Type B pancreatic cell (in vitro differentiated cells): ENCODE measurements at regions not wholly inside any gene's neighbourhood (a gene's known extent, or its start where the extent isn't known, plus 50 kb on each side); places are given as distances from the start of the nearest gene placed in this dataset.
A peak's percentile ranks its signal among the peaks of the same experiment; 100 is the strongest.
"Not testable (repeated sequence)": the region's sequence is repeated elsewhere in the genome, so short reads cannot be mapped to it uniquely, and the experiment has no call there.

Source experiments
- DNase-seq: peaks from one replicate; pipeline ENCODE4 v3.0.0; 2021; ENCODE audit warnings: mixed read lengths; ENCODE audit not compliant: unreplicated experiment; ENCODE audit errors: extremely low spot score
- H3K27ac Mint-ChIP-seq: 2 replicates; pipeline ENCODE4 v1.8.0; 2021; ENCODE audit warnings: mild to moderate bottlenecking, mixed read lengths
- H3K27me3 Mint-ChIP-seq: 2 replicates; pipeline ENCODE4 v1.8.0; 2021; ENCODE audit warnings: mixed read lengths
- H3K36me3 Mint-ChIP-seq: 2 replicates; pipeline ENCODE4 v1.8.0; 2021; ENCODE audit warnings: mixed read lengths
- H3K4me1 Mint-ChIP-seq: one replicate; pipeline ENCODE4 v1.8.0; 2021; ENCODE audit warnings: mixed read lengths; ENCODE audit not compliant: unreplicated experiment
- H3K4me3 Mint-ChIP-seq: 2 replicates; pipeline ENCODE4 v1.8.0; 2021; ENCODE audit warnings: mild to moderate bottlenecking, mixed read lengths
- H3K9me3 Mint-ChIP-seq: 2 replicates; pipeline ENCODE4 v1.8.0; 2021; ENCODE audit warnings: mixed read lengths
- CTCF ChIP-seq: fragments of 200-600 bp; sonication (generic); conservative IDR thresholded peaks from 2 replicates; pipeline ENCODE4 v1.5.0; 2021; ENCODE audit warnings: antibody characterized with exemption, mild to moderate bottlenecking

GRCh38 chr3:125901473-125901872, 67.5 kb upstream of the ROPN1B start:
- H3K36me3 Mint-ChIP-seq = peaks cover 24% of the 10 kb centered on the region
- H3K9me3 Mint-ChIP-seq, H3K4me1 Mint-ChIP-seq, H3K4me3 Mint-ChIP-seq, H3K27me3 Mint-ChIP-seq, H3K27ac Mint-ChIP-seq, DNase-seq: not testable (repeated sequence)

GRCh38 chr3:125903780-125904455, 65.1 kb upstream of the ROPN1B start:
- DNase-seq, H3K27ac Mint-ChIP-seq, H3K27me3 Mint-ChIP-seq, H3K4me1 Mint-ChIP-seq, H3K4me3 Mint-ChIP-seq, H3K9me3 Mint-ChIP-seq: not testable (repeated sequence)
- H3K36me3 Mint-ChIP-seq = peaks cover 23% of the 10 kb centered on the region

DNA sequence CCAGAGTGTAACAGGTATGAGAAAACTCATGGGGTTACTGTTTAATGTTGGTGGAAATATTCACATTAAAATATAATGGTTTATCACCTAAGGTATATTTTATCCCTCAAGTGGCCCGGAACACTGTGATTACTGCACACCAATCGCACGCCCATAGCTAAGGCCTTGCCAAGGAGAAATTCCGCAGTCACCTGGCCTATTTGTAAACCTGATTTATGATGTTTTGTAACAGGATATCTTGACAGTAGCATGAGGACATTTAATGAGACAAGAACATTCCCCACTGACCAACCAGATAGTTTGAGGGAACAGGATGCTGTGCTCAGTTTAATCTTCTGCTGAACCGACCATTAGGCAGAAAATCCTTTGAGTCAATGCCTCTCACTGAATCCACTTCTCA, 61.7 kb upstream of the ROPN1B start:
- Mint-ChIP-seq H3K36me3 (peaks cover 14% of the 10 kb centered on the region), H3K4me1 (peaks cover 13% of the 10 kb centered on the region)
- not testable (repeated sequence) for H3K4me3 Mint-ChIP-seq, H3K9me3 Mint-ChIP-seq, H3K27me3 Mint-ChIP-seq, DNase-seq, H3K27ac Mint-ChIP-seq

- H3K27ac Mint-ChIP-seq, H3K36me3 Mint-ChIP-seq, H3K27me3 Mint-ChIP-seq, H3K4me3 Mint-ChIP-seq, DNase-seq, H3K9me3 Mint-ChIP-seq: not testable (repeated sequence)
- peaks cover 34% of the 10 kb centered on the region for H3K4me1 Mint-ChIP-seq
Observed at GRCh38 chr3:125910851-125911250, 58.1 kb upstream of the ROPN1B start.

GRCh38 chr3:125914608-125915436, 54.2 kb upstream of the ROPN1B start:
- H3K27ac Mint-ChIP-seq = peak overlapping the region; percentile 87
- H3K4me3 Mint-ChIP-seq = peak overlapping the region; percentile 90
- H3K9me3 Mint-ChIP-seq, H3K27me3 Mint-ChIP-seq, DNase-seq, H3K36me3 Mint-ChIP-seq: not testable (repeated sequence)
- H3K4me1 Mint-ChIP-seq = peaks cover 32% of the 10 kb centered on the region

DNA sequence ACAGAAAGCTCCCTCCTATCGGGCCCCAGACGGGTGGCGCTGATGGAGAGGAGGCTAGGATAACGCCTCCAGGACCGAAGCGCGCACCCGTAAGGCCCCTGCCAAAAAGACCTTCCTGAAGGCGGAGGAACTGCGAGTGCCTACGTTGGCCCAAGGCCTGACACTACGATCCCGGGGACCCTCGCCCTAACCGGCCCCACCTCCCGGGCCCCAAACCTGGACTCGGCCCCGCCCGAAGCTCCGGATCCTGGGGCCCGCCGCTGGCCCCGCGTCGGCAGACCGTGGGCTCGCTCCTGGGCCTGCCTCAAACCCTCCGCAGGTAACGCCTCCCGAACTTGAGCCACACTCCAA, 53.6 kb upstream of the ROPN1B start:
- H3K27ac Mint-ChIP-seq = peak overlapping the region; percentile 87
- not testable (repeated sequence) for DNase-seq

DNA sequence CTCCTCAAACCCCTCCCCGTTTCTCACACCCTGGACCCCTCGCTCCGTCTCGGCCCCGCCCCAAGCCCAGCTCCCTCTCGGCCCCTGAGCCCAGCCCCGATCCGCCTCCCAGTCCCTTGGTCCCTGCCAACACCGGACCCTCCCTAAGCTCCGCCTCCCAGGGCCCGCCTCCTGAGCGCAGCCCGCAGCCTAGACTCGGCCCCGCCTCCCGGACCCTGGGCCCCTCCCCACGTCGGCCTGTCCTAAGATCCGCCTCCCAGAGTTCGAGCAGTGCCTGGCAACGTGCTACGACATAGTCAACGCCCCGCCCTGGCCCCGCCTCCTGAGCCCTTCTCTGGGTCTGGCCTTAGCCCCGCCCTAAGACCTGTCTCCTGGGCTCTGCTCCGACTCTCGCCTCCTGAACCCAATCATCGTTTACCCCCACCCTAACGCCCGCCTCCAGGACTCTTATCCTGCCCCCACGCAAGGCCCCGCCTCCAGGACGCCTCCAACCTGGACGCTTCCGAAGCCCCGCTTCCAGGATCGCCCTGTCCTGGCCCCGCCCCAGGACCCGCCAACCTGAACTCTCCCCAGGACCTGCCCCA, 53.1 kb upstream of the ROPN1B start:
- peak; percentile 99 for DNase-seq
- H3K36me3 Mint-ChIP-seq, H3K27me3 Mint-ChIP-seq, H3K9me3 Mint-ChIP-seq: not testable (repeated sequence)
- H3K27ac Mint-ChIP-seq = peak overlapping the region; percentile 85
- peak overlapping the region; percentile 90 for H3K4me3 Mint-ChIP-seq
- peaks cover 25% of the 10 kb centered on the region for H3K4me1 Mint-ChIP-seq

More for the DNA sequence above, 53.6 kb upstream of the ROPN1B start:
- not testable (repeated sequence) for H3K36me3 Mint-ChIP-seq, H3K27me3 Mint-ChIP-seq, H3K9me3 Mint-ChIP-seq
- Mint-ChIP-seq H3K4me1 (peaks cover 30% of the 10 kb centered on the region), H3K4me3 (peak overlapping the region; percentile 90)

GRCh38 chr3:125916376-125916978, 52.5 kb upstream of the ROPN1B start:
- H3K36me3 Mint-ChIP-seq = peaks cover 5% of the 10 kb centered on the region
- peaks cover 25% of the 10 kb centered on the region for H3K4me1 Mint-ChIP-seq
- H3K27me3 Mint-ChIP-seq = no peaks in the 10 kb centered on the region
- peak overlapping the region; percentile 90 for H3K4me3 Mint-ChIP-seq
- peak; percentile 96 for DNase-seq
- peak overlapping the region; percentile 85 for H3K27ac Mint-ChIP-seq
- TF ChIP-seq CTCF = no peak
- no peaks in the 10 kb centered on the region for H3K9me3 Mint-ChIP-seq

DNA sequence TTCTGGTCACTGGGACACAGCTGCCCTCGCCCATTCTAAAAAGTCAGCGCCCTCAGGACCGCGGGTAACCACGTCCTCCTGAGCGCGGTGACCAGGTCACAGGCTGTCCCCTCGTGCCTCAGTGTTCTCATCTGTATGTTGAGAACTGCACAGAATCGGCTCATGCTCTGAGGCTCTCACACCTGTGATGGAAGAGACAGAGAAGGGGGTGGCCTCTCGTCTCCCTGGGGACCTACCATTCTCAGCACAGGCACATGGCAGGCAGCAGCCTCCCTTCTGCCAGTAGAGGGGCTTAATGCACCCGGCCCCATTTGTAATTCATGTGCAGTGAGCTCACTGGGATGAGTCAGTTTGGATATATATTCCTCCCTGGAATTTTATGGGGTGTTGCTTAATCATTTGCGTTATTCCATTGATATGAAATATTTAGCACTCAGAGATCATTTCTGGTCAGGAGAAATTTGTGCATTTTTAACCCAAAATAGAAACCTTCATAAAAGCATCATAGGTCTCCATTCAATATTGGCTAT, 51.9 kb upstream of the ROPN1B start:
- peaks cover 25% of the 10 kb centered on the region for H3K4me1 Mint-ChIP-seq
- H3K36me3 Mint-ChIP-seq, DNase-seq, H3K9me3 Mint-ChIP-seq, H3K27me3 Mint-ChIP-seq: not testable (repeated sequence)
- peak overlapping the region; percentile 85 for H3K27ac Mint-ChIP-seq
- H3K4me3 Mint-ChIP-seq = peak overlapping the region; percentile 90

DNA sequence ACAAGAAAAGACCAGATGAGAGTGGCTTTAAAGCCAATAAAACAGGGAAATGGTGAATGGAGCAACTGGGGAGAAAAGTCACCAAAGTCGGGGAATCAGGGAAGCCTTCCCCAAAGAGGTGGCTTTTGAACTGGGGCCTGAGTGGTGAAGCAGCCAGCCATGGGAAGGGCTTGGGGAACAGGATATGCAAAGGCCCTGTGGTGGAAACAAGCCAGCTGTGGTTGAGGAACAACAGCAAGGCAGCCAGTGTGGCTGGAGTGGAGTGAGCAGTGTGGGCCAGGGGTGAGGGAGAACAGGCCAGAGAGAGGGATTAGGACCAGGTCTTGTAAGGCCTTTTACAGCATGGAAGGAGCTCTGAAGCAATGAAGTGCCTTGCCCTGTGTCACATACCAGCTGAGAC, 51.0 kb upstream of the ROPN1B start:
- not testable (repeated sequence) for H3K27ac Mint-ChIP-seq, H3K36me3 Mint-ChIP-seq, H3K9me3 Mint-ChIP-seq, H3K4me3 Mint-ChIP-seq, H3K27me3 Mint-ChIP-seq
- DNase-seq = peak; percentile 22
- peaks cover 17% of the 10 kb centered on the region for H3K4me1 Mint-ChIP-seq

- H3K4me3 Mint-ChIP-seq, H3K36me3 Mint-ChIP-seq, H3K9me3 Mint-ChIP-seq, H3K27ac Mint-ChIP-seq, H3K27me3 Mint-ChIP-seq: not testable (repeated sequence)
- peak; percentile 3 for DNase-seq
- peaks cover 14% of the 10 kb centered on the region for H3K4me1 Mint-ChIP-seq
Observed at GRCh38 chr3:125918451-125918850, 50.5 kb upstream of the ROPN1B start.

- H3K27ac Mint-ChIP-seq = not testable (repeated sequence)
Observed at GRCh38 chr3:125918866-125919265, 50.1 kb upstream of the ROPN1B start.

More at GRCh38 chr3:125918866-125919265, 50.1 kb upstream of the ROPN1B start:
- H3K4me3 Mint-ChIP-seq, H3K27me3 Mint-ChIP-seq, DNase-seq, H3K9me3 Mint-ChIP-seq, H3K36me3 Mint-ChIP-seq: not testable (repeated sequence)
- peaks cover 14% of the 10 kb centered on the region for H3K4me1 Mint-ChIP-seq
